ENCODE measurements at regions not wholly inside any gene's neighbourhood (a gene's known extent, or its start where the extent isn't known, plus 50 kb on each side); places are given as distances from the start of the nearest gene placed in this dataset.
A peak's percentile ranks its signal among the peaks of the same experiment; 100 is the strongest.

GRCh38 chr15:93321881-93322282 lies 232.9 kb upstream of the RGMA start:
- Histone ChIP-seq H3K9ac (ENCODE audit: extremely low read depth, low read length, poor library complexity, severe bottlenecking) (no peak overlapping the region), H3K4me1 (ENCODE audit: control insufficient read depth, insufficient read depth, low read length) (peaks cover 6% of the 10 kb centered on the region), H3K36me3 (ENCODE audit: control insufficient read depth, insufficient read depth, low read length) (no peaks in the 10 kb centered on the region), H3K27ac (ENCODE audit: low read depth, low read length) (no peak overlapping the region), H3K27me3 (ENCODE audit: control insufficient read depth, insufficient read depth, low read length, poor library complexity, severe bottlenecking) (no peaks in the 10 kb centered on the region), H3K9me3 (ENCODE audit: control insufficient read depth, low read length) (no peaks in the 10 kb centered on the region), H3K4me3 (ENCODE audit: low read length) (no peak overlapping the region)
- H3K9me3 Mint-ChIP-seq, result peaks cover 4% of the 10 kb centered on the region
- no peak for TF ChIP-seq CTCF (conservative IDR thresholded peaks at IDR 0.05)
- DNase-seq, result peak; percentile 53
- H3K27ac Mint-ChIP-seq, result no peak overlapping the region
- WGBS, 2 experiments (ENCODE audit: insufficient coverage in 1 of 2, insufficient read length in 1 of 2), result 76 to 87% methylated on average over 8 to 9 of the region's 9 CpGs
- H3K36me3 Mint-ChIP-seq (ENCODE audit: low read depth), result no peaks in the 10 kb centered on the region
- H3K4me3 Mint-ChIP-seq, result no peak overlapping the region
- peaks cover 9% of the 10 kb centered on the region for H3K4me1 Mint-ChIP-seq
- H3K27me3 Mint-ChIP-seq (ENCODE audit: insufficient read depth), result peaks cover 6% of the 10 kb centered on the region

- Mint-ChIP-seq H3K4me3 (no peak overlapping the region), H3K4me1 (peaks cover 9% of the 10 kb centered on the region), H3K9me3 (peaks cover 4% of the 10 kb centered on the region), H3K27ac (no peak overlapping the region), H3K36me3 (ENCODE audit: low read depth) (no peaks in the 10 kb centered on the region), H3K27me3 (ENCODE audit: insufficient read depth) (peaks cover 14% of the 10 kb centered on the region)
- H3K27me3 ChIP-seq (ENCODE audit: control insufficient read depth, insufficient read depth, low read length, poor library complexity, severe bottlenecking), result no peaks in the 10 kb centered on the region
- no peak overlapping the region for H3K27ac ChIP-seq (ENCODE audit: low read depth, low read length)
- no peak overlapping the region for H3K4me3 ChIP-seq (ENCODE audit: low read length)
- no peaks in the 10 kb centered on the region for H3K9me3 ChIP-seq (ENCODE audit: control insufficient read depth, low read length)
- TF ChIP-seq CTCF (conservative IDR thresholded peaks at IDR 0.05), result no peak
- no peak overlapping the region for H3K9ac ChIP-seq (ENCODE audit: extremely low read depth, low read length, poor library complexity, severe bottlenecking)
- 92 to 97% methylated on average over 11 to 19 of the region's 19 CpGs for WGBS, 2 experiments (ENCODE audit: insufficient coverage in 1 of 2, insufficient read length in 1 of 2)
- H3K36me3 ChIP-seq (ENCODE audit: control insufficient read depth, insufficient read depth, low read length), result no peaks in the 10 kb centered on the region
- peaks cover 6% of the 10 kb centered on the region for H3K4me1 ChIP-seq (ENCODE audit: control insufficient read depth, insufficient read depth, low read length)
- no peak for DNase-seq
These were observed 230.3 kb upstream of the RGMA start for GRCh38 chr15:93319121-93319814.

- no peaks in the 10 kb centered on the region for H3K36me3 ChIP-seq (ENCODE audit: control insufficient read depth, insufficient read depth, low read length)
- 90 to 98% methylated on average over 1 to 3 of the region's 4 CpGs for WGBS, 2 experiments (ENCODE audit: insufficient coverage in 1 of 2, insufficient read length in 1 of 2)
- peaks cover 14% of the 10 kb centered on the region for H3K4me1 Mint-ChIP-seq
These were observed 228.8 kb upstream of the RGMA start for GRCh38 chr15:93317772-93318171.

More at GRCh38 chr15:93317772-93318171, 228.8 kb upstream of the RGMA start:
- no peaks in the 10 kb centered on the region for H3K36me3 Mint-ChIP-seq (ENCODE audit: low read depth)
- DNase-seq, result no peak
- no peak overlapping the region for H3K27ac Mint-ChIP-seq
- no peak for TF ChIP-seq CTCF (conservative IDR thresholded peaks at IDR 0.05)
- peaks cover 12% of the 10 kb centered on the region for H3K27me3 Mint-ChIP-seq (ENCODE audit: insufficient read depth)
- H3K27ac ChIP-seq (ENCODE audit: low read depth, low read length), result no peak overlapping the region
- H3K27me3 ChIP-seq (ENCODE audit: control insufficient read depth, insufficient read depth, low read length, poor library complexity, severe bottlenecking), result no peaks in the 10 kb centered on the region
- H3K4me1 ChIP-seq (ENCODE audit: control insufficient read depth, insufficient read depth, low read length), result peaks cover 11% of the 10 kb centered on the region
- no peak overlapping the region for H3K9ac ChIP-seq (ENCODE audit: extremely low read depth, low read length, poor library complexity, severe bottlenecking)
- H3K9me3 Mint-ChIP-seq, result peaks cover 4% of the 10 kb centered on the region
- no peak overlapping the region for H3K4me3 ChIP-seq (ENCODE audit: low read length)
- no peak overlapping the region for H3K4me3 Mint-ChIP-seq
- H3K9me3 ChIP-seq (ENCODE audit: control insufficient read depth, low read length), result no peaks in the 10 kb centered on the region

All from endodermal cell (in vitro differentiated cells).